Stimulated activated CD8-positive, alpha-beta memory T cell treated with anti-CD3 and anti-CD28 coated beads, Interleukin-15, amount 100 ng/mL, for 24 hours (primary cell): ENCODE measurements at regions not wholly inside any gene's neighbourhood (a gene's known extent, or its start where the extent isn't known, plus 50 kb on each side); places are given as distances from the start of the nearest gene placed in this dataset.
"Not testable (repeated sequence)": the region's sequence is repeated elsewhere in the genome, so short reads cannot be mapped to it uniquely, and the experiment has no call there.

ENCODE experiments used
- DNase-seq: peaks from one replicate; pipeline ENCODE4 v3.0.0-alpha.2; 2020; ENCODE audit warnings: low read depth

GRCh38 chr5:163950248-163950647 lies 444.8 kb downstream of the MAT2B start:
- DNase-seq = no peak

- DNase-seq = no peak
Measured at GRCh38 chr5:163951069-163951468, 445.6 kb downstream of the MAT2B start.

GRCh38 chr5:163953901-163954300 lies 448.5 kb downstream of the MAT2B start:
- DNase-seq = no peak

- DNase-seq = not testable (repeated sequence)
Measured at GRCh38 chr5:163961230-163961629, 455.8 kb downstream of the MAT2B start.

GRCh38 chr5:163963881-163964280 lies 458.5 kb downstream of the MAT2B start:
- no peak for DNase-seq

GRCh38 chr5:163964671-163965070 lies 459.3 kb downstream of the MAT2B start:
- DNase-seq = no peak

GRCh38 chr5:163967268-163967667 lies 461.8 kb downstream of the MAT2B start:
- DNase-seq = no peak

- no peak for DNase-seq
Measured at GRCh38 chr5:163968651-163969050, 463.2 kb downstream of the MAT2B start.

GRCh38 chr5:163976696-163977095 lies 471.3 kb downstream of the MAT2B start:
- no peak for DNase-seq

- no peak for DNase-seq
Measured at GRCh38 chr5:163978897-163979296, 473.5 kb downstream of the MAT2B start.

GRCh38 chr5:163988566-163988965 lies 483.1 kb downstream of the MAT2B start:
- DNase-seq = no peak

GRCh38 chr5:163993126-163993525 lies 487.7 kb downstream of the MAT2B start:
- no peak for DNase-seq

- no peak for DNase-seq
Measured at GRCh38 chr5:163995206-163995605, 489.8 kb downstream of the MAT2B start.

- no peak for DNase-seq
Measured at GRCh38 chr5:163997965-163998364, 492.5 kb downstream of the MAT2B start.

GRCh38 chr5:164000241-164000640 lies 494.8 kb downstream of the MAT2B start:
- DNase-seq = no peak

GRCh38 chr5:164000819-164001218 lies 495.4 kb downstream of the MAT2B start:
- DNase-seq = no peak

GRCh38 chr5:164002214-164002613 lies 496.8 kb downstream of the MAT2B start:
- no peak for DNase-seq

- no peak for DNase-seq
Measured at GRCh38 chr5:164002628-164003027, 497.2 kb downstream of the MAT2B start.

- DNase-seq = no peak
Measured at GRCh38 chr5:164005071-164005470, 499.7 kb downstream of the MAT2B start.

- no peak for DNase-seq
Measured at GRCh38 chr5:164007064-164007463, 501.6 kb downstream of the MAT2B start.

GRCh38 chr5:164009621-164010020 lies 504.2 kb downstream of the MAT2B start:
- no peak for DNase-seq

- DNase-seq = no peak
Measured at GRCh38 chr5:164010900-164011299, 505.5 kb downstream of the MAT2B start.

- no peak for DNase-seq
Measured at GRCh38 chr5:164012371-164012770, 507.0 kb downstream of the MAT2B start.

- no peak for DNase-seq
Measured at GRCh38 chr5:164013077-164013670, 507.8 kb downstream of the MAT2B start.

- no peak for DNase-seq
Measured at GRCh38 chr5:164020116-164020515, 514.7 kb downstream of the MAT2B start.
